Peyer's patch (tissue), 4 donors: ENCODE measurements at regions not wholly inside any gene's neighbourhood (a gene's known extent, or its start where the extent isn't known, plus 50 kb on each side); places are given as distances from the start of the nearest gene placed in this dataset.

ENCODE experiments used
- DNase-seq, 3 donors: peaks; one replicate each; pipeline ENCODE4 v3.0.0-alpha.2; 2017 to 2019
- H3K27ac ChIP-seq, 4 donors: fragments of 200-600 bp; sonication (generic); one replicate each; pipeline ENCODE4 v1.5.1; 2016 to 2019
- H3K27me3 ChIP-seq, 2 donors: fragments of 200-600 bp; sonication (generic); one replicate each; pipeline ENCODE4 v1.5.1; 2019
- H3K36me3 ChIP-seq, 3 donors: fragments of 200-600 bp; sonication (generic); one replicate each; pipeline ENCODE4 v1.5.1; 2016 to 2019
- H3K4me1 ChIP-seq, 4 donors: fragments of 200-600 bp; sonication (generic); one replicate each; pipeline ENCODE4 v1.5.1; 2016 to 2019
- H3K4me3 ChIP-seq, 4 donors: fragments of 200-600 bp; sonication (generic); 1 replicate in 3 of 4; 2 replicates in 1 of 4; pipeline ENCODE4 v1.5.1; 2016 to 2019; ENCODE audit warnings: mild to moderate bottlenecking in 1 of 4
- H3K9me3 ChIP-seq, 4 donors: fragments of 200-600 bp; sonication (generic); one replicate each; pipeline ENCODE4 v1.5.1; 2016 to 2019; ENCODE audit warnings: mild to moderate bottlenecking in 1 of 4
- CTCF ChIP-seq, 6 experiments: fragments of 450-650 bp in 4 of 6; fragments of 200-600 bp in 2 of 6; sonication (generic) in 1 of 6; IDR thresholded peaks; one replicate each; pipeline ENCODE4 v1.5.1; 2017 to 2019; ENCODE audit warnings: antibody characterized with exemption in 6 of 6, mild to moderate bottlenecking in 3 of 6, moderate library complexity in 1 of 6
- POLR2A ChIP-seq, 2 donors: fragments of 450-650 bp; IDR thresholded peaks; one replicate each; pipeline ENCODE4 v1.5.1; 2017; ENCODE audit warnings: antibody characterized with exemption in 2 of 2, mild to moderate bottlenecking in 2 of 2, moderate library complexity in 2 of 2

- Histone ChIP-seq H3K4me3 (no peak overlapping the region), H3K27me3 (no peaks in the 10 kb centered on the region), H3K9me3 (no peaks in the 10 kb centered on the region), H3K4me1 (no peaks in the 10 kb centered on the region), H3K27ac (no peak overlapping the region), H3K36me3 (no peaks in the 10 kb centered on the region)
- TF ChIP-seq POLR2A (IDR thresholded peaks at IDR 0.05) (no peak), CTCF (IDR thresholded peaks at IDR 0.05) (no peak)
- DNase-seq = no peak
Observed at GRCh38 chr5:82772281-82772680, 304.9 kb downstream of the TMEM167A start.

GRCh38 chr5:82766206-82766605 lies 311.0 kb downstream of the TMEM167A start:
- H3K27ac ChIP-seq = no peak overlapping the region
- H3K9me3 ChIP-seq = no peaks in the 10 kb centered on the region
- no peaks in the 10 kb centered on the region for H3K36me3 ChIP-seq
- H3K4me3 ChIP-seq = no peak overlapping the region
- H3K4me1 ChIP-seq = no peaks in the 10 kb centered on the region
- DNase-seq = no peak
- TF ChIP-seq CTCF (IDR thresholded peaks at IDR 0.05) (no peak), POLR2A (IDR thresholded peaks at IDR 0.05) (no peak)
- H3K27me3 ChIP-seq = no peaks in the 10 kb centered on the region

- Histone ChIP-seq H3K9me3 (no peaks in the 10 kb centered on the region), H3K4me3 (no peak overlapping the region), H3K27ac (no peak overlapping the region), H3K4me1 (no peaks in the 10 kb centered on the region), H3K27me3 (no peaks in the 10 kb centered on the region), H3K36me3 (no peaks in the 10 kb centered on the region)
- TF ChIP-seq CTCF (IDR thresholded peaks at IDR 0.05) (no peak), POLR2A (IDR thresholded peaks at IDR 0.05) (no peak)
- no peak for DNase-seq
Observed at GRCh38 chr5:82765765-82766164, 311.4 kb downstream of the TMEM167A start.

- TF ChIP-seq POLR2A (IDR thresholded peaks at IDR 0.05) (no peak), CTCF (IDR thresholded peaks at IDR 0.05) (no peak)
- H3K36me3 ChIP-seq = no peaks in the 10 kb centered on the region
- DNase-seq = no peak
- no peaks in the 10 kb centered on the region for H3K27me3 ChIP-seq
- H3K9me3 ChIP-seq = no peaks in the 10 kb centered on the region
- no peaks in the 10 kb centered on the region for H3K4me1 ChIP-seq
- H3K27ac ChIP-seq = no peak overlapping the region
- no peak overlapping the region for H3K4me3 ChIP-seq
Observed at GRCh38 chr5:82760856-82761255, 316.3 kb downstream of the TMEM167A start.

GRCh38 chr5:82758881-82759280 lies 318.3 kb downstream of the TMEM167A start:
- no peaks in the 10 kb centered on the region for H3K36me3 ChIP-seq
- H3K27me3 ChIP-seq = no peaks in the 10 kb centered on the region
- no peak for TF ChIP-seq POLR2A (IDR thresholded peaks at IDR 0.05)
- TF ChIP-seq CTCF (IDR thresholded peaks at IDR 0.05) = no peak
- DNase-seq = no peak
- no peaks in the 10 kb centered on the region for H3K4me1 ChIP-seq
- H3K9me3 ChIP-seq = no peaks in the 10 kb centered on the region
- H3K4me3 ChIP-seq = no peak overlapping the region
- H3K27ac ChIP-seq = no peak overlapping the region

- DNase-seq = no peak
- Histone ChIP-seq H3K27me3 (no peaks in the 10 kb centered on the region), H3K4me3 (no peak overlapping the region), H3K9me3 (no peaks in the 10 kb centered on the region), H3K4me1 (no peaks in the 10 kb centered on the region), H3K36me3 (no peaks in the 10 kb centered on the region), H3K27ac (no peak overlapping the region)
- no peak for TF ChIP-seq POLR2A (IDR thresholded peaks at IDR 0.05)
- TF ChIP-seq CTCF (IDR thresholded peaks at IDR 0.05) = no peak
Observed at GRCh38 chr5:82754759-82755158, 322.4 kb downstream of the TMEM167A start.
